Keratinocyte (primary cell): ENCODE measurements at regions not wholly inside any gene's neighbourhood (a gene's known extent, or its start where the extent isn't known, plus 50 kb on each side); places are given as distances from the start of the nearest gene placed in this dataset.

ENCODE experiments used
- CTCF ChIP-seq, 3 experiments: IDR thresholded peaks in 1 of 3; conservative IDR thresholded peaks in 1 of 3; optimal IDR thresholded peaks in 1 of 3; 2 replicates in 2 of 3; 3 replicates in 1 of 3; pipeline versions ENCODE3 to v1.5.1; 2011; ENCODE audit warnings: low read length in 3 of 3, mild to moderate bottlenecking in 3 of 3, moderate library complexity in 2 of 3, control low read depth in 1 of 3, inconsistent platforms in 1 of 3; ENCODE audit not compliant: insufficient read depth in 2 of 3; ENCODE audit errors: extremely low read depth in 1 of 3
- EZH2 ChIP-seq: IDR thresholded peaks from one replicate; pipeline ENCODE4 v1.6.1; 2012; ENCODE audit warnings: inconsistent platforms, mild to moderate bottlenecking, low read length, moderate library complexity

GRCh38 chr2:2493496-2493895 lies 162.4 kb upstream of the MYT1L start:
- TF ChIP-seq CTCF (optimal IDR thresholded peaks at IDR 0.05 in 1 of 3, IDR thresholded peaks at IDR 0.05 in 1 of 3, conservative IDR thresholded peaks at IDR 0.05 in 1 of 3; ENCODE audit: extremely low read depth in 1 of 3, insufficient read depth in 2 of 3, low read length in 3 of 3): no peak
- TF ChIP-seq EZH2: no peak
